ENCODE measurements at regions not wholly inside any gene's neighbourhood (a gene's known extent, or its start where the extent isn't known, plus 50 kb on each side); places are given as distances from the start of the nearest gene placed in this dataset.
A peak's percentile ranks its signal among the peaks of the same experiment; 100 is the strongest.

GRCh38 chr6:27650620-27651370, 177.9 kb upstream of the ZNF184 start (continued):
- TF ChIP-seq HNRNPUL1 (IDR thresholded peaks at IDR 0.05; ENCODE audit: low read depth, low read length) (no peak), ZNF235 (CRISPR knock-in tag; IDR thresholded peaks at IDR 0.05; ENCODE audit: borderline replicate concordance) (peak; percentile 33; the same call in 1 of the 2 replicates), ATF7-NPFF (CRISPR knock-in tag; IDR thresholded peaks at IDR 0.05; ENCODE audit: low read depth) (no peak), ZMYM2 (CRISPR knock-in tag; IDR thresholded peaks at IDR 0.05) (no peak), ZNF329 (CRISPR knock-in tag; IDR thresholded peaks at IDR 0.05; ENCODE audit: low read depth) (no peak), ZNF737 (CRISPR knock-in tag; IDR thresholded peaks at IDR 0.05; ENCODE audit: borderline replicate concordance) (no peak), ZNF816 (CRISPR knock-in tag; IDR thresholded peaks at IDR 0.05; ENCODE audit: borderline replicate concordance) (no peak), GRHL1 (CRISPR knock-in tag; conservative IDR thresholded peaks at IDR 0.05) (no peak), ZBTB4 (CRISPR knock-in tag; IDR thresholded peaks at IDR 0.05; ENCODE audit: borderline replicate concordance) (no peak), MAZ (IDR thresholded peaks at IDR 0.05; ENCODE audit: borderline replicate concordance, low read depth, low read length) (no peak), MAZ (CRISPR knock-in tag; IDR thresholded peaks at IDR 0.05; ENCODE audit: low read depth) (peak; percentile 45; the same call in 1 of the 2 replicates), ZNF607 (CRISPR knock-in tag; IDR thresholded peaks at IDR 0.05; ENCODE audit: borderline replicate concordance) (no peak), SALL1 (CRISPR knock-in tag; IDR thresholded peaks at IDR 0.05) (no peak)
- TF ChIP-seq, protein P1, sequence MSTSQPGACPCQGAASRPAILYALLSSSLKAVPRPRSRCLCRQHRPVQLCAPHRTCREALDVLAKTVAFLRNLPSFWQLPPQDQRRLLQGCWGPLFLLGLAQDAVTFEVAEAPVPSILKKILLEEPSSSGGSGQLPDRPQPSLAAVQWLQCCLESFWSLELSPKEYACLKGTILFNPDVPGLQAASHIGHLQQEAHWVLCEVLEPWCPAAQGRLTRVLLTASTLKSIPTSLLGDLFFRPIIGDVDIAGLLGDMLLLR (CRISPR knock-in tag; IDR thresholded peaks at IDR 0.05) = no peak
- TF ChIP-seq, protein P2, sequence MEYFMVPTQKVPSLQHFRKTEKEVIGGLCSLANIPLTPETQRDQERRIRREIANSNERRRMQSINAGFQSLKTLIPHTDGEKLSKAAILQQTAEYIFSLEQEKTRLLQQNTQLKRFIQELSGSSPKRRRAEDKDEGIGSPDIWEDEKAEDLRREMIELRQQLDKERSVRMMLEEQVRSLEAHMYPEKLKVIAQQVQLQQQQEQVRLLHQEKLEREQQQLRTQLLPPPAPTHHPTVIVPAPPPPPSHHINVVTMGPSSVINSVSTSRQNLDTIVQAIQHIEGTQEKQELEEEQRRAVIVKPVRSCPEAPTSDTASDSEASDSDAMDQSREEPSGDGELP (IDR thresholded peaks at IDR 0.05; ENCODE audit: borderline replicate concordance, low read depth) = peak; percentile 21; the same call in 1 of the 2 replicates
- TF ChIP-seq, protein P3, sequence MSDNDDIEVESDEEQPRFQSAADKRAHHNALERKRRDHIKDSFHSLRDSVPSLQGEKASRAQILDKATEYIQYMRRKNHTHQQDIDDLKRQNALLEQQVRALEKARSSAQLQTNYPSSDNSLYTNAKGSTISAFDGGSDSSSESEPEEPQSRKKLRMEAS (IDR thresholded peaks at IDR 0.05) = peak; percentile 45; the same call in 1 of the 2 replicates

All from HepG2 (cell line).